Activated naive CD4-positive, alpha-beta T cell (primary cell): ENCODE measurements at regions not wholly inside any gene's neighbourhood (a gene's known extent, or its start where the extent isn't known, plus 50 kb on each side); places are given as distances from the start of the nearest gene placed in this dataset.
"Not testable (repeated sequence)": the region's sequence is repeated elsewhere in the genome, so short reads cannot be mapped to it uniquely, and the experiment has no call there.

Experiments
- DNase-seq, 4 experiments: peaks; one replicate each; lab custom pipeline; 2025; lab: John Stamatoyannopoulos, UW

DNA sequence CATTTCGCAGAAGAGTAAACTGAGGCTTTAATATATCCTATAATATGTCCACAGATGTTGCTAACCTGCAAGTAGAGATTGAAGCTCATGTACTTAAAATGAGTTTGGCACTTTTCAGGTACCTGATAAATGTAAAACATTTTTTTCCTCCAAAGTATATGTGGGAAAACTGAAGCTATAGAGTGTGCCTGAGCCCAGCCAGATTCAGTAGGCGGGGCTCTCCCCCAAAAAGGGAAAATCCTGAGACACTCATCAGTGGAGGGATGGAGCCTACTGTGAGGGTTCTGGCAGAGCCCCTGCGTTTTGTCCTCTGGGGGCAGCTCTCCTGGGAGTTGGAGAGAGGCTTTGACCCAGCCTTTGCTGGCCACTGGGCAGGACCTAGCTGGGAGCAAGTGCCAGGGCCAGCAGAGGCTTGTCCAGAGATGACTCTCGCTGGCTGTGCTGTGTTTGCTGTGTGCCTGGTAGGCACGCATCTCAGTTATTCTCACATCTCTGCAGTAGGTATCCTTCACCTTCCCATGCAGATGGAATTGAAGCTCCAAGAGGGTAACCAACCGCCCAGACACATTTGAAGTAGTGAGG, 81.1 kb upstream of the SPRY4 start:
- DNase-seq: no peak

DNA sequence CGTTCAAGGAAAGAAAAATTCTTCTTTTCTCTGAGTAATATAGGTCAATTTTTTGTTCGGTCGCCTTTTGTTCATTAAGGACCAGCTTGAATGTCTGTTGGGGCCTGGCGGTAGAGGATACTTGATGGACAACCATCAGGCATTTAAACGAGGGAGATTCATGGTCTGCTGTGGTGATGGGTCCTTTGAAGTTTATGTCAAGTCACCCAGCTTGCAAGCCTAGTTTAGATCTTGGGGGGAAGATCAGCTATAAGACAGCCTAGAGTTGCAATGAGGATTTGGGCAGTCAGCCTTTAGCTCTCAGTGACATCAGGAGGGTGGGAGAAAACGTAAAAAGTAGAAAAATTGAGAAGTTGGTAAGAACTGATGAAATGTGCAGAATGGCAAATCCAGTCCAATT, 80.2 kb upstream of the SPRY4 start:
- no peak for DNase-seq

DNA sequence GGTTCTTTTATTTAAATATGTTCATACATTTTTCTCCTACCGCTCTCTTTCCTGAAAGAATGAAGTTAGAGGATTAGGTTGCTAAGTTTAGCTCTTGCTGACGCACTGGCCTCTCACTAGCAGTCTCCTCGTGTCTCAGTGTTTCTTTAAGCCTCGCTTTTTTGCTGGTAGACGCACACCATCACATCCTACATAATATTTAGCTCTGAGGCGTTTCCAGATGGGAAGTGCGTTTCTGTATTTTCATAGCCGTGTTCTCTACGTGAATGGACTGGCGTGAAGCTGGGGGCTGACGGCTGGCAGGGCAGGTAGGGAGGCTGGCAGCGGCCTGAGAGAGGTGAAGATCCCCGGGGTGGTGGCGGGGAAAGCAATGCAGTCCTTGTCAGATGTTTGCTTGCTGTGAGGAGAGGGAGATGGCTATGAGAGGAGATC, 79.2 kb upstream of the SPRY4 start:
- DNase-seq: no peak

DNA sequence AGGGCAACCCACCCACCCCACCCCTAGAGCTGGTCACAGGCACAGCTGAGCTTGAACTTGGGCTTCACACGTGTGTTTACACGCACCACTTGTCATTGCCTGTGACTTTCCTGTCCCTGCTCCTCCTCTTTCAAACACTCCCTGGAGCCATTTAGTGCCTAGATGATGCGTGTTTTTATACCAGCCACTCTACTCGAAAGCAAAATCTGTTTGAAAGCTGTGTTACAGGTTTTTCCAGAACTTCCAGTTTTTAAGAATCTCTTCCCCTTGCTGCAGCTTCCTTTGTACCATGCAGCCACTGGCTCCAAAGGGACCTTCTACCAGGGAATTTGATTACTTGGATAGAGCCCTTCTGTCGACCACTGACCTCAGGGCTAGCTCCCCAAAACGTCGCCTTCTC, 78.8 kb upstream of the SPRY4 start:
- DNase-seq: no peak

DNA sequence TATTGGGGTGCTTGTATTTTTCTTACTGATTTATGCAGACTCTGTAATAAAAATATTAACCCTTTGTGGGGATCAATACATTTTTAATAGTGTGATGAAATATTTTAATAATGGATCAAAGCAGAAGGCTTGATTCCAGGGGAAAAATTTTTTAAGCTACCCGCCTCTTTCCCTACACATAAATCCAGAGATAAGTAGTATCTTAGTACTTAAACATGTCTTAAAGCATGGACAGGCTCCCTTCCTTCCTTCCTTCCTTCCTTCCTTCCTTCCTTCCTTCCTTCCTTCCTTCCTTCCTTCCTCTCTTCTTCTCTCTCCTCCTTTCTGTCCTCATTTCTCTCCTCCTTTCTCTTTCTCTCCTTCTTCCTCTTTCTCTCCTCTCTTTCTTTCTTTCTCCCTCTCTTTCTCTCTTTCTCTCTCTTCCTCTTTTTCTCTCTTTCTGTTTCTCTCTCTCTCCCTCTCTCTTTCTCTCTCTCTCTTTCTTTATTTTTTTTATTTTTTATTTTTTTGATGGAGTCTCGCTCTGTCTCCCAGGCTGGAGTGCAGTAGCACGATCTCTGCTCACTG, 78.0 kb upstream of the SPRY4 start:
- DNase-seq: no peak

DNA sequence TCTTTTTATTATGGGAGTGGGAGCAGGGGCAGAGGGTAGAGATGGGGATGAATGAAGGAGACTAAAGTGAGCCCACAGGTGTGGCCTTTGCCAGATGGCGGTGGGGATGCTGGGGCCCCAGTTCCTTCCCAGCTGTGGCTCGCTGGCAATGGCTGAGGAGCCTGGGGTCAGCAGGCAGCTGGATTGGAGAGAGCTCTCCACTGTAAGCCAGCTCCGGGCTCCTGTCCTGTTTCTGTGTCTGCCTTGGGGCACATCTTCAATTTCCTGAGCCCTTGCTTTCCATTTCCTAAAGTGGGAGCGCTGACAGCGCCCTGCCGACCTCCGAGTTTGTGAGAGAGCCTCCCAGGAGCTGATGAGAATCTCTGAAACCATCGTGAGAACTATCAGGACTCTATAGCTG, 75.6 kb upstream of the SPRY4 start:
- no peak for DNase-seq

DNA sequence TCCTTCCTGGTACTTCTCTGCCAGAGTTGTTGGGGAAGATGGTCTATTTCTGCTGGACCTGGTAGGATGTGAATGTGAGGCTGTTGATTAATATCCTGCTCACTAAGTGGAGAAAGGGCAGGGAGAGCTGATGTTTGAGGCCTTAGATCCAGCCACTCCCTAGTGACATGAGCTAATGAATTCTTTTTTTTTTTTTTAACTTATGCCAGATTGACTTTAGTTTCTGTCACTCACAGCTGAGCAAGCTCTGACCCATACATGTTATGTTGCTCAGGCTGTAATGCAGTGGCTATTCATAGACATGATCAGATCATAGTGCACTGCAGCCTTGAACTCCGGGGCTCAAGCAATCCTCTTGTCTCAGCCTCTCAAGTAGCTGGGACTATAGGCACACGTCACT, 75.1 kb upstream of the SPRY4 start:
- DNase-seq: no peak

DNA sequence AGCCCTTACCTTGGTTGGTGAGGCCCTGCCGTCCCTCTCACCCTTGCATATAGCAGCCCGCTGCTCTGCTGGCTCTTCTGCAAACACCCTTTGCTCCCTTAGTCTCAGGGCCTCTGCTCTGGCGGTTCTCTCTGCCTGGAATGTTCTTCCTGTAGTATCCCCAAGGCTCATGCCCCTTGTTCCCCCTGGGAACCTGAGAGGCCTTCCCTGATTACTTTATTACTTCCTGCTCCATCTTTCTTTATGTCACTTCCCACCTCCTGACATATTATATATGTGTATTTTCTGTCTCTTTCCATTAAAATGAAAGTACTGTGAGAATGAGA, 73.9 kb upstream of the SPRY4 start:
- DNase-seq: no peak

DNA sequence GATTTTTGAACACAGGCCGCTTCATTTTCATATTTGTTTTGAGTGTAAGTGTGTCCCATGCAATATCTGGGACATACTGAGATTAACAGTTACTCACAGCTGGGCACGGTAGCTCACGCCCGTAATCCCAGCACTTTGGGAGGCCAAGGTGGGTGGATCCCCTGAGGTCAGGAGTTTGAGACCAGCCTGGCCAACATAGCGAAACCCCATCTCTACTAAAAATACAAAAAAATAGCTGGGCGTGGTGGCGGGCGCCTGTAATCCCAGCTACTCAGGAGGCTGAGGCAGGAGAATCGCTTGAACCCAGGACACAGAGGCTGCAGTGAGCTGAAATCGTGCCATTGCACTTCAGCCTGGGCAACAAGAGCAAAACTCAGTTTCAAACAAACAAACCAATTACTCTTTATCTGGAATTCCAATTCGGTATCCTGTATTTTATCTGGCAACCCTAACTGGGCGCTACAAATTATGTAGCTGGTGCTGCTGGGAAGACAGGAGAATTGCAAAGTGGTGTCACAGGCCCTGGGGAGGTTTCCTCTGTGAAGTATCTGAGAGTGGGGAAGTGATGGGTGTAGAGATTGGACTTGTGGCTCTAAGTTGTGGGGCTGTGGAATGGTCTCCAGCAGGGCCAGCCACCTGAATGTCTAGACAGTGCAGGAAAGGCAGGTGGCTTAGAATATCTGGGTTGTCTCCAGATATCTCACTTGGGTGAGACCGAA, 73.3 kb upstream of the SPRY4 start:
- not testable (repeated sequence) for DNase-seq

DNA sequence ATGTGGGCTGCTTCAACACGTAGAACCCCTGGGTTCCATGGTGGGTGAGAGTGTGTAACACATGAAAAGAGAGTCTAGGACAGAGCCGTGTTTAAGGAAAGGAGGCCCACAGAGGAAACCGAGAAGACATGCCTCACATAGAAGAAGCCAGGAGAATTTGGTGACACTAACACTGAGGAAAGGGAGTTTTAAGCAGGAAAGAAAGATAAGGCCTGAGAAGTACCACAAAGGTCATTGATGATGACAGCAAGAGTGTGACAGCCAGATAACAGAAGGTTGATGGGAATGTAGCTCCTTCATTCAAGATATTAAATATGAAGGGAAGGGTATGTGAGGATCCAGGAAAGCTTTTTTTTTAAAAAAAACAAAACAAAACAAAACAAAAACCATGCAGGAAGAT, 72.4 kb upstream of the SPRY4 start:
- no peak for DNase-seq

DNA sequence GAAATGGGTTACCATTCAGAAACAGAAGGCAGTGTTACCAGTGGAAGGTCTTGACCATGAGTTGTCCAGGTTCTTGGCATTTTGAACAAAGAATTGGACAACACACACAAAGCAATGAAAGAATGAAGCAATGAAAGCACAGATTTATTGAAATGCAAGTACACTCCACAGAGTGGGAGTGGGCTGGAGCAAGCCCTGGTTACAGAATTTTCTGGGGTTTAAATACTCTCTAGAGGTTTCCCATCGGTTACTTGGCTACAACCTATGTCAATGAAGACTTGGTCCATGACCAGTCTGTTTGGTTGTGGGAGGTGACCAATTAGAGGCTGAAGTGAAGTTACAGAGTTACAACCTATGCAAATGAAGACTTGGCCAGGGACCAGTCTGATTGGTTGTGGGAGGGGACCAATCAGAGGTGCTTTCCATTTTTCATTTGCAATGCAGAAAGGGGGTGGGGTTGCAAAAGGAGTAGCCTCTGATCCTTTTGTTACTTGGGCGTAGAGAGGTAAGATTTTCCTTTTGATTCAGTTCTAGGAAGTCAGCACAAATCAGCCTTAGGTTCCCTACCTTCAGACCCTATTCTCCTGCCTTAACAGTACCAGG, 71.7 kb upstream of the SPRY4 start:
- no peak for DNase-seq

DNA sequence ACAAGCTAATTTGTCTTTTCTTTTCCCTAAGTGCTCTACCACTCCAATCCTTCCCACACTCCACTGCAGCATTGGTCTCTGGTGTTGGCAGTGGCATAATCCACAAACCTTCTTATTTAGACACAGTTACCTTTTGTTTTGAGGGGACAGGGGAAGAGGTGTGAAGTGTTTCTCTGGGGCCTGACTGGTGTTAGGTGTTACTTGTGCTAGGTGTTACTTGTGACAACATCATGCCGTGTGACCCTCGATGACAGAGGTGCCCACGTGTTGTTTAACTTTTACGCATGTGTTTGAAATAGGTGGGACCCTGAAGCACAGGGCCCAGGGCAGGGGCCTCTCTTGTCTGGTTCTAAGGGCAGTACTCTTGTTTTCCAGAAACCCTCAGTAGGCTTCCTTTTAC, 70.5 kb upstream of the SPRY4 start:
- DNase-seq: no peak

DNA sequence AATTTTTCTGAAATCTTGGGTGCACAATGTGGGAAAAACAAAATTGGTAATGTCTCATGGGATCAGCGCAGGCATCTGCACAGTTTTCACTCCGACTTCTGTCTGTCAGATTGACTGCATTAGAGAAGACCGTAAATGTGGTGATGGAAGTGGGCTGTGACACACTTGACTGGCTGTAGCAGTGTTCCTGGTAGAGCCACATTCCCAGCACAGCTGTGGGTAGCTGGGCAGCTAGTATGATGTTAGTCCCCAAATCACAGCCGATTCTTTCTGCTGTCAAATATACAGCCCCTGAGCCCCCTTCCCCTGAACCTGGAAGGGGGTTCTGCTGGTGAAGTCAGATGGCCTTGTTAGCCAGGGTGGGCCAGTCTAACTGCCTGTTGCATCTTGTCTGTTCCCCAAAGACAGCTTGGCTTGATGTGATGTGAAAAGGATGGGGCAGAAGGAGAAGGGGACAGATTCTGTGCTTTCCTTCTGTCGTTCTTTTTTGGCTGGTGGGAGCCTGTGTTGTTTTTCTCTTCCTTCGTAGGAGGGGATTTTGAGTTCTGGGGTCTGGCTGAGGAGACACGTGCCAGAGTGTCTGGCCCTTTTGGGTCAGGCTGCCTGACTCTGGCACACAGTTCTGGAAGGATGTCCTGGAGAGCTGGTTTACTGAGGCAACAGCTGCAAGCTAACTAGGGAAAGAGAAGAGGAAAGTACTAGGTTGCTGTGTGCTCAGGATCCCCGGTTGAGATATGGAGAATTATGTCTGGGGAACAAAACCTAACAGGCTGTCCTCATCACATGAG, 66.4 kb upstream of the SPRY4 start:
- no peak for DNase-seq

DNA sequence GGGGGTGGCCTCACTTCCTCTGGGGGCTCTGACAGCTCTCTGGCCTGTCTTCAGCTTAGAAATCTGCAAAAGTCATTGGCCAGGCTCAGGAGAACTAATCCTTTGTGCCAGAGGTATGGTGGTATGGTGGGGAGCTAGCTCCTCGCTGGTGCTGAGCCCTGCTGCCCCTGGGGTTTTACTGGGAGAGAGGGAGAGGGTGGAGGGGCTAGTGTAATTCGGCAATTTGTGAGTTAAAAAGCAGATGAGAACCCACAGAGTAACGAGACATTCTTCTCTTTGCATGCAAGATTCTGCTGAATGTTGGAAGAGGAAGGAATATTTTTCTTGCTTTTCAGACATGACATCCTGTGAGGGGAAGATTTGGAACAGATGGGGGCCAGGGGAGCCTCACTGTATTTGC, 65.5 kb upstream of the SPRY4 start:
- no peak for DNase-seq

DNA sequence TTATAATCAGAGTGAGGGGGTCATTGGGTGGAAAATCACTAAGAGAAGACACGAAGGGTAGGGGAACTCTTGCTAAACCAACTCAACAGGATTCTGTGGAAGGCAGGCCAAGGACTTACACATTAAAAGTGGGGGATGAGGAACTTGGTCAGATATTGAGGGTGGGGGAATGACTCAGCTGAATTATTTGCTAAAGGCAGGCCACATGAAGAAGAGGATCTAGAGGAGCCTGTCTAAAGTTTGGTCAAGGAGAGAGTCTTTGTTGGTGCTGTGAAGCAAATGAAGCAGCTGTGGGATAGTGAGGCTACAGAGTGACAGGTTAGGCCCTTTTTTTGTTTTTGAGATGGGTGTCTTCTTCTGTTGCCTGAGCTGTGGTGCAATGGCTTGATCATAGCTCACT, 63.9 kb upstream of the SPRY4 start:
- DNase-seq: no peak

DNA sequence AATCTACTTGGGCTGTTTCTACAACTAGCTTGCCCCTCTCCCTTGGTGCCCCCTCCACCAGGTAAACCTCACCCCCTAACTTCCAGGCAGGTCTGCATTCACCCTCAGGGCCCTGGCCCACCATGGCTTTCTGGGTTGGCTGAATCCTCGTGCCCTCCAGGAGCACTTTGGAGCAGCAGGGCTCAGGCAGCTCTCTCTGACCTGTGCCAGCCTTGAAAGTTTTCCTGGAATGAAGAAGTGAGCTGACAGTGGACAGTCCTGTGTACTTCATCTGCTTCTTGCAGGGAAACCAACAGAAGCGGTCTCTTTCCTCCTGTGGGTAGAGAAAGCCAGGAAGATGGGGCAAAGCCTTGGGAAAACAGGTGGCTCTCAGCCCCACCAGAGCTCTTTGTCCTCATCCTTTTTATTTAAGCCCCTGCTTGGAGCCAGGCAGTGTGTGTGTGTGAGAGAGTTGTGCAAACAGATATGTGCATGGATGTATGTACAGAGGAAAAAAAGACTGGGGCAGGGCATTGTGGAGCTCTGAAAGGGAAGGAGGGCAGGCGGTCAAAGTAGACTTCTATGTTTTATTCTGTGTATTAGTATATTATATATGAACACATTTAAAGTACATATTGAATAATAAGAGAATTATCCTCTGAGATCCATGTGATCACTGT, 62.3 kb upstream of the SPRY4 start:
- DNase-seq: no peak

DNA sequence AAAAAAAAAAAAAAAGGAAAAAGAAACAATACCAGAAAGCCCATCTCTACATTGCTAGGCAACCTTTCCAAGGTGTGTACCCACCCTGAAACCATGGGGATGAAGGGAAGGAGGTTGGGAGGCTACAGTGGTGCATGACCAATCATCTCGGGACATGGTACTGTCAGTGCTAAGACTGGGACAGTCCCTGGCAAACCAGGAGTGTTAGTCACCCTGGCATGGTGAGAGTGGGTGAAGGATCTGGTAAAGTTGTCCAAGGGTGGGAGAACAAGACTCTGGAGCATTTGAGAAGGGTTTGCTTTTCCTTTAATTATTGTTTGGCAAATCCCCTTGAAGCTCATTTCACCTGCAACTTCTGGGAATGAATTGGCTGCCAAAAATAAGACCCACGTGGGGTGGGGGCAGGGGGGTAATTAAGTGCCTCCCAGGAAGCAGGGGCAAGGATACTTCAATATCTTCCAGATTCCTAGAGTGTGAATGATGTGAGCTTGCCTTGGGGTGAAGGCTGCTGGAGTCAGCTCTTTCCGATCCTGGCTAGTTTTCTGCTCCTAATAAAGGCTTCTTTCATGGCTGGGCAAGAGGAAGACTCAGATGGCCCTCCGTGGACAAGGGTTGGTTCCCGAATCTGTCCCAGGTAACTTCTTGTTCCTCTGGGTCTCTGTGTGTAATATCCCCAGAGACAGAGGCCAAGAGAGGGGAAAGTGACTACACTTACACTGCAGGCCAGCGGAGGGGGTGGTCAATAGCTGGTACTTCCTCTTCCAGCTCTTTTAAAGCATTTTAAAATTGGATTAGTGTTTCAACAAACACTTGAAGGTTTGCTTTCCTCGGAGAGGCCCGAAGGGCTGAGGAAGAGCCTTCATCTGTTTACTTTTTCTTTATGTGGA, 61.6 kb upstream of the SPRY4 start:
- DNase-seq: no peak

DNA sequence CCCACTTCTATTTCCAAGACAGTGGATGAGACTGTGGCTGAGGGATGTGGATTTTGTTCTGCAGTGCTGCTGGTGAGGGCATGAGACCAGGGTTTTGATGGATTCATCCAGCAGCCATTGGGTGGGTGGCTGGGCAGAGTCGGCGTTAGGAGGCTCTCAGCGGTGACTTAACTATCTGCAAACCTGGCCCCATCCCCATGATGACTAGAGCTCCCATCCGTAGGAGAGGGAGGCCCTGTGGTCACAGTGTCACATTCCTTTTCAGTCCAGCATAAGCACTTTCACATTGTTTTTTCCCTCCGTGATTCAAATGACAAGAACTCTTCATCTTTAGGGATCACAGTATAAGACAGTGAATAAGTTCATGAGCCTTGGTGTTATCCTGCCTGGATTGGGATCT, 60.4 kb upstream of the SPRY4 start:
- DNase-seq: no peak

DNA sequence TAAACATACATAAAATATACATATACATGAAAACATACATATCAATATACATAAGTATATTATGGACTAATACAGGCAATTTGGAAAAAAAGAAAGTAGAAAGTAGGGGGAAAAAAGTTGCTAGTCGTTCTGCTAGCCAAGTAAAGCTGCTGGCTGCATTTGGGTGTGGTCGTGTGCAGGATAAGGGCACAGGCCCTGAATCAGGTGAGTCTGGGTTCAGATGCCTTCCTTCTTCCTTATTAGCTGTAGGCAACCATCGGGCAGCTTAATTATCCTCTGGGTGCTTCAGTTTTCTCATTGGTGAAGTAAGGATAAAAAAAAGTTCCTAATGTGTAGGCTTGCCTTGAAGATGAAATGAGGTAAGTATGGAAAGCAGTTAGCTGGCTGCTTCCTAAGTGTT, 59.2 kb upstream of the SPRY4 start:
- DNase-seq: no peak

DNA sequence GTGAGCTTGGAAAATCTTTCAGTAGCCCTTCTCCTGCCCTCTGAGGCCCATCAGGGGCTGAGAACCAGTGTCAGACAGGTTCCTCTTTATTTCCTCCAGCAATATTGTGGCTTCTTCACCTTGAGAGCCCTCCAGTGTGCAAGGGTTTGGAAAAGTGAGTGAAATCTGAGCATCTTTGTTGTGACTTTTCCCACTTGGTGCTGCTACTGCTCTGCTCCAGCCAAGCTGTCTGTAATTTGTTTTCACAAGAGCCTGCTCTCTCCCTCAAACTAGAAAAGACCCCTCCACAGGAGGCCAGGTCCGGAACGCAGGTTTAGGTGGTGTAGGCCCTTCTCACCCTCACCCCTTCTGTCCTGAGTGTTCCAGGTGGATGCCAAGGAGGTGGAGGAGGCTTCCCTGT, 57.4 kb upstream of the SPRY4 start:
- no peak for DNase-seq
